IMR-90 (cell line): ENCODE measurements at regions not wholly inside any gene's neighbourhood (a gene's known extent, or its start where the extent isn't known, plus 50 kb on each side); places are given as distances from the start of the nearest gene placed in this dataset.

ENCODE experiments used
- ATAC-seq: fragments of 200-7000 bp; cut with Tn5 transposase; 2 replicates; pipeline ENCODE4 v1.9.1; 2020; ENCODE audit warnings: low read depth, mild to moderate bottlenecking, moderate library complexity
- BruUV-seq: library from RNA; stranded (reverse); fragments of 400-500 nt; replicated peaks from 2 replicates; lab custom pipeline; 2021; lab: Mats Ljungman, UMichigan
- CTCF ChIA-PET: fragments of 300-600 bp; formaldehyde crosslinking; extraction: SDS; loops from one replicate; lab custom pipeline; 2021; ENCODE audit warnings: antibody characterized with exemption; lab: Yijun Ruan, JAX
- POLR2A ChIA-PET: fragments of 300-600 bp; sonication (Branson Sonifier 250); formaldehyde crosslinking; loops from one replicate; lab custom pipeline; 2022; ENCODE audit warnings: antibody characterized with exemption; ENCODE audit not compliant: unreplicated experiment; lab: Charles Lee
- DNase-seq: peaks from one replicate; pipeline ENCODE4 v3.0.0; 2013
- H2AFZ ChIP-seq: replicated peaks from 2 replicates; pipeline ENCODE3; 2013; ENCODE audit warnings: low read length, mild to moderate bottlenecking; ENCODE audit not compliant: poor library complexity
- H2AK5ac ChIP-seq: 2 replicates; pipeline ENCODE4 v1.6.1; 2013; ENCODE audit warnings: low read depth, low read length, inconsistent platforms
- H2AK9ac ChIP-seq: replicated peaks from 2 replicates; pipeline ENCODE3; 2013; ENCODE audit warnings: mild to moderate bottlenecking, low read depth, low read length, moderate library complexity; ENCODE audit not compliant: poor library complexity
- H2BK120ac ChIP-seq: 2 replicates; pipeline ENCODE4 v1.6.1; 2013; ENCODE audit warnings: low read depth, low read length, inconsistent platforms
- H2BK15ac ChIP-seq: 3 replicates; pipeline ENCODE4 v1.6.1; 2013; ENCODE audit warnings: low read depth, low read length, inconsistent platforms
- H2BK20ac ChIP-seq: 2 replicates; pipeline ENCODE4 v1.6.1; 2013; ENCODE audit warnings: low read depth, mild to moderate bottlenecking, inconsistent platforms, low read length, moderate library complexity
- H2BK5ac ChIP-seq: 2 replicates; pipeline ENCODE4 v1.6.1; 2013; ENCODE audit warnings: mild to moderate bottlenecking, low read depth, low read length, inconsistent platforms; ENCODE audit not compliant: poor library complexity, severe bottlenecking
- H3K14ac ChIP-seq: replicated peaks from 2 replicates; pipeline ENCODE4 v1.6.1; 2013; ENCODE audit warnings: low read depth, low read length, inconsistent platforms
- H3K18ac ChIP-seq: 2 replicates; pipeline ENCODE4 v1.6.1; 2013; ENCODE audit warnings: low read depth, low read length, control low read depth
- H3K23ac ChIP-seq: 2 replicates; pipeline ENCODE4 v1.6.1; 2013; ENCODE audit warnings: low read depth, low read length, inconsistent platforms
- H3K27ac ChIP-seq: 2 replicates; pipeline ENCODE4 v1.5.1; 2013; ENCODE audit warnings: mild to moderate bottlenecking, control low read depth, low read length; ENCODE audit not compliant: insufficient read depth
- H3K27me3 ChIP-seq: 2 replicates; pipeline ENCODE4 v1.6.1; 2013; ENCODE audit warnings: low read length; ENCODE audit not compliant: control insufficient read depth, insufficient read depth
- H3K36me3 ChIP-seq: 2 replicates; pipeline ENCODE4 v1.6.1; 2013; ENCODE audit warnings: low read length, mixed read lengths; ENCODE audit not compliant: control insufficient read depth, insufficient read depth
- H3K4ac ChIP-seq: 2 replicates; pipeline ENCODE4 v1.6.1; 2013; ENCODE audit warnings: low read depth, low read length, inconsistent platforms
- H3K4me1 ChIP-seq: 2 replicates; pipeline ENCODE4 v1.6.1; 2013; ENCODE audit warnings: low read length, mixed read lengths; ENCODE audit not compliant: control insufficient read depth, insufficient read depth
- H3K4me2 ChIP-seq: 2 replicates; pipeline ENCODE4 v1.6.1; 2013; ENCODE audit warnings: low read depth, mild to moderate bottlenecking, control low read depth, low read length, moderate library complexity
- H3K4me3 ChIP-seq: 2 replicates; pipeline ENCODE4 v1.5.1; 2013; ENCODE audit warnings: low read depth, mild to moderate bottlenecking, control low read depth, low read length, moderate library complexity; ENCODE audit not compliant: insufficient read depth
- H3K56ac ChIP-seq: 2 replicates; pipeline ENCODE4 v1.6.1; 2013; ENCODE audit warnings: low read length, inconsistent platforms; ENCODE audit not compliant: insufficient read depth; ENCODE audit errors: extremely low read depth
- H3K79me1 ChIP-seq, 2 experiments: 2 replicates each; pipeline ENCODE4 v1.6.1; 2013; ENCODE audit warnings: low read length in 2 of 2, inconsistent platforms in 1 of 2, low read depth in 1 of 2
- H3K9ac ChIP-seq: 2 replicates; pipeline ENCODE4 v1.6.1; 2013; ENCODE audit warnings: low read depth, low read length, control low read depth
- H3K9me1 ChIP-seq: 2 replicates; pipeline ENCODE4 v1.6.1; 2013; ENCODE audit warnings: low read length, inconsistent platforms; ENCODE audit not compliant: insufficient read depth
- H3K9me3 ChIP-seq: 2 replicates; pipeline ENCODE4 v1.6.1; 2013; ENCODE audit warnings: low read length; ENCODE audit not compliant: control insufficient read depth, insufficient read depth
- H4K20me1 ChIP-seq: 2 replicates; pipeline ENCODE4 v1.6.1; 2013; ENCODE audit warnings: low read length, inconsistent platforms; ENCODE audit not compliant: insufficient read depth
- H4K5ac ChIP-seq: 2 replicates; pipeline ENCODE4 v1.6.1; 2013; ENCODE audit warnings: mild to moderate bottlenecking, low read depth, low read length, control low read depth
- H4K8ac ChIP-seq, 2 experiments: 2 replicates each; pipeline ENCODE4 v1.6.1; 2013; ENCODE audit warnings: low read depth in 2 of 2, low read length in 2 of 2, control low read depth in 1 of 2, inconsistent platforms in 1 of 2
- H4K91ac ChIP-seq: 2 replicates; pipeline ENCODE4 v1.6.1; 2013; ENCODE audit warnings: low read depth, low read length, inconsistent platforms; ENCODE audit not compliant: insufficient read depth
- BHLHE40 ChIP-seq: fragments of 150-350 bp; IDR thresholded peaks from 2 replicates; pipeline ENCODE4 v1.6.1; 2016; ENCODE audit warnings: mild to moderate bottlenecking, low read depth, low read length
- CEBPB ChIP-seq: IDR thresholded peaks from 2 replicates; pipeline ENCODE4 v1.6.1; 2012; ENCODE audit warnings: low read depth, low read length, improper control_type of control experiment
- CHD1 ChIP-seq: IDR thresholded peaks from 2 replicates; pipeline ENCODE4 v1.6.1; 2012; ENCODE audit warnings: low read depth, low read length, improper control_type of control experiment
- FOS ChIP-seq: fragments of 150-350 bp; IDR thresholded peaks from 2 replicates; pipeline ENCODE4 v1.6.1; 2016; ENCODE audit warnings: low read depth, low read length
- MAFK ChIP-seq: IDR thresholded peaks from 2 replicates; pipeline ENCODE4 v1.6.1; 2012; ENCODE audit warnings: low read depth, low read length, improper control_type of control experiment
- MAZ ChIP-seq: IDR thresholded peaks from 2 replicates; pipeline ENCODE4 v1.6.1; 2012; ENCODE audit warnings: low read depth, mild to moderate bottlenecking, low read length, improper control_type of control experiment, moderate library complexity, borderline replicate concordance
- MXI1 ChIP-seq: IDR thresholded peaks from 2 replicates; pipeline ENCODE4 v1.6.1; 2012; ENCODE audit warnings: low read depth, mild to moderate bottlenecking, low read length, moderate library complexity, borderline replicate concordance
- NFE2L2 ChIP-seq: fragments of 150-350 bp; IDR thresholded peaks from 2 replicates; pipeline ENCODE4 v1.6.1; 2016; ENCODE audit warnings: low read depth, mild to moderate bottlenecking, low read length
- POLR2A ChIP-seq: IDR thresholded peaks from 2 replicates; pipeline ENCODE4 v1.6.1; 2012; ENCODE audit warnings: mild to moderate bottlenecking, low read depth, low read length
- RAD21 ChIP-seq: IDR thresholded peaks from 2 replicates; pipeline ENCODE4 v1.6.1; 2012; ENCODE audit warnings: low read length, improper control_type of control experiment
- RCOR1 ChIP-seq: IDR thresholded peaks from 2 replicates; pipeline ENCODE4 v1.6.1; 2012; ENCODE audit warnings: mild to moderate bottlenecking, low read length, improper control_type of control experiment; ENCODE audit not compliant: insufficient replicate concordance
- RFX5 ChIP-seq: IDR thresholded peaks from 2 replicates; pipeline ENCODE4 v1.8.0; 2012; ENCODE audit warnings: low read depth, mild to moderate bottlenecking, low read length, moderate library complexity
- SMC3 ChIP-seq: fragments of 150-350 bp; IDR thresholded peaks from 2 replicates; pipeline ENCODE4 v1.6.1; 2016; ENCODE audit warnings: low read depth, mild to moderate bottlenecking, antibody characterized with exemption, low read length, moderate library complexity
- USF2 ChIP-seq: fragments of 150-350 bp; IDR thresholded peaks from 2 replicates; pipeline ENCODE4 v1.6.1; 2017; ENCODE audit warnings: mild to moderate bottlenecking, antibody characterized with exemption, low read length, low read depth
- WGBS, 2 experiments: methylation state at CpG; one replicate each; pipeline versions ENCODE4 v1.1.5 to v1.1.7; 2013; ENCODE audit warnings: missing lambda C conversion rate in 2 of 2; ENCODE audit not compliant: insufficient read length in 1 of 2; ENCODE audit errors: extremely low coverage in 2 of 2; 5-methylcytosine and 5-hydroxymethylcytosine counted together
- dilution Hi-C: fragments of 300-500 bp; cut with HindIII; formaldehyde crosslinking; loops from one replicate; pipeline ENCODE4 v1.14.3; 2018; ENCODE audit warnings: low sequenced_read_pairs; ENCODE audit not compliant: unreplicated experiment
- in situ Hi-C: fragments of 300-500 bp; cut with MboI; formaldehyde crosslinking; loops from 3 replicates; pipeline ENCODE4 v1.14.3; 2019; ENCODE audit warnings: low sequenced_read_pairs, inconsistent platforms, mixed read lengths
- intact Hi-C: fragments of 100-400 bp; cut with micrococcal nuclease; formaldehyde crosslinking; loops from 2 replicates; pipeline ENCODE4 v1.10.0; 2022
- TF ChIP-seq, protein P1 (sequence below): fragments of 150-350 bp; IDR thresholded peaks from 2 replicates; pipeline ENCODE4 v1.6.1; 2016; ENCODE audit warnings: low read depth, mild to moderate bottlenecking, low read length, moderate library complexity, borderline replicate concordance
- TF ChIP-seq, protein P2 (sequence below): conservative IDR thresholded peaks from 2 replicates; pipeline ENCODE4 v1.5.1; 2012; ENCODE audit warnings: mild to moderate bottlenecking, low read depth, low read length, improper control_type of control experiment

DNA sequence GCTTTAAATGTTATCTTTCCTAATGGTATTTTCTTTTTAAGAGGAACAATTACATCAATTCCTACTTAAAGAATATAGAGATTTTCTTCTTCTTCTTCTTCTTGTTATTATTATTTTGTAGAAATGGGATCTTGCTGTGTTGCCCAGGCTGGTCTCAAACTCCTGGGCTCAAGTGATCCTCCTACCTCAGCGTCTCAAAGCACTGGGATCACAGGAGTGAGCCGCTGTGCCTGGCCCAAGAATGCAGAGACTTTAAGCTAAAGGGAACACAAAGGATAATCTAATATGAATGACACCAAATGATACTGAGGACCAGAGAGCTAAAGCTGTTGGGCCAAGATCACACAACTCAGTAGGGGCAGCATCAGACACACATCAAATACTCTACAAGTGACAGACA lies 87.4 kb upstream of the FOXQ1 start:
- TF ChIP-seq RFX5 (no peak), CEBPB (no peak), CHD1 (no peak), USF2 (no peak), NFE2L2 (no peak), BHLHE40 (no peak), MXI1 (no peak), SMC3 (no peak), MAFK (no peak), RAD21 (no peak), FOS (no peak), MAZ (no peak), RCOR1 (no peak), POLR2A (no peak)
- TF ChIP-seq, protein P1, sequence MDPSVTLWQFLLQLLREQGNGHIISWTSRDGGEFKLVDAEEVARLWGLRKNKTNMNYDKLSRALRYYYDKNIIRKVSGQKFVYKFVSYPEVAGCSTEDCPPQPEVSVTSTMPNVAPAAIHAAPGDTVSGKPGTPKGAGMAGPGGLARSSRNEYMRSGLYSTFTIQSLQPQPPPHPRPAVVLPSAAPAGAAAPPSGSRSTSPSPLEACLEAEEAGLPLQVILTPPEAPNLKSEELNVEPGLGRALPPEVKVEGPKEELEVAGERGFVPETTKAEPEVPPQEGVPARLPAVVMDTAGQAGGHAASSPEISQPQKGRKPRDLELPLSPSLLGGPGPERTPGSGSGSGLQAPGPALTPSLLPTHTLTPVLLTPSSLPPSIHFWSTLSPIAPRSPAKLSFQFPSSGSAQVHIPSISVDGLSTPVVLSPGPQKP: no peak
- TF ChIP-seq, protein P2, sequence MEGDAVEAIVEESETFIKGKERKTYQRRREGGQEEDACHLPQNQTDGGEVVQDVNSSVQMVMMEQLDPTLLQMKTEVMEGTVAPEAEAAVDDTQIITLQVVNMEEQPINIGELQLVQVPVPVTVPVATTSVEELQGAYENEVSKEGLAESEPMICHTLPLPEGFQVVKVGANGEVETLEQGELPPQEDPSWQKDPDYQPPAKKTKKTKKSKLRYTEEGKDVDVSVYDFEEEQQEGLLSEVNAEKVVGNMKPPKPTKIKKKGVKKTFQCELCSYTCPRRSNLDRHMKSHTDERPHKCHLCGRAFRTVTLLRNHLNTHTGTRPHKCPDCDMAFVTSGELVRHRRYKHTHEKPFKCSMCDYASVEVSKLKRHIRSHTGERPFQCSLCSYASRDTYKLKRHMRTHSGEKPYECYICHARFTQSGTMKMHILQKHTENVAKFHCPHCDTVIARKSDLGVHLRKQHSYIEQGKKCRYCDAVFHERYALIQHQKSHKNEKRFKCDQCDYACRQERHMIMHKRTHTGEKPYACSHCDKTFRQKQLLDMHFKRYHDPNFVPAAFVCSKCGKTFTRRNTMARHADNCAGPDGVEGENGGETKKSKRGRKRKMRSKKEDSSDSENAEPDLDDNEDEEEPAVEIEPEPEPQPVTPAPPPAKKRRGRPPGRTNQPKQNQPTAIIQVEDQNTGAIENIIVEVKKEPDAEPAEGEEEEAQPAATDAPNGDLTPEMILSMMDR: no peak
- in situ Hi-C loops: no loop called here

More for the DNA sequence above, 87.4 kb upstream of the FOXQ1 start:
- Histone ChIP-seq H3K4me1 (no peaks in the 10 kb centered on the region), H3K4me3 (no peak overlapping the region), H3K9me3 (no peaks in the 10 kb centered on the region), H3K36me3 (no peaks in the 10 kb centered on the region), H3K27ac (no peak overlapping the region), H2BK20ac (no peak overlapping the region), H2BK5ac (no peak overlapping the region), H3K27me3 (peaks cover 15% of the 10 kb centered on the region), H4K5ac (no peak overlapping the region), H3K79me1 (no peaks in the 10 kb centered on the region), H3K4me2 (no peak overlapping the region), H3K9ac (no peak overlapping the region), H4K8ac (no peak overlapping the region), H3K18ac (no peak overlapping the region), H3K4ac (no peak overlapping the region), H2BK15ac (no peak overlapping the region), H2AK5ac (no peak overlapping the region), H4K20me1 (no peaks in the 10 kb centered on the region), H2AK9ac (no peak overlapping the region), H3K9me1 (no peaks in the 10 kb centered on the region), H3K56ac (no peak overlapping the region), H4K91ac (no peak overlapping the region), H3K23ac (no peak overlapping the region), H2BK120ac (no peak overlapping the region), H3K14ac (no peak overlapping the region), H2AFZ (no peak overlapping the region)
- ATAC-seq (no peak), DNase-seq (no peak)
- BruUV-seq: no TSS peak
- POLR2A ChIA-PET: no interaction called here
- WGBS, 2 experiments: no CpG with 5 or more reads among the region's 2 CpGs
- dilution Hi-C loops (no loop called here), intact Hi-C loops (no loop called here)
- CTCF ChIA-PET: no interaction called here
